Upper lobe of left lung (tissue), 6 donors: ENCODE measurements at regions not wholly inside any gene's neighbourhood (a gene's known extent, or its start where the extent isn't known, plus 50 kb on each side); places are given as distances from the start of the nearest gene placed in this dataset.
"Not testable (repeated sequence)": the region's sequence is repeated elsewhere in the genome, so short reads cannot be mapped to it uniquely, and the experiment has no call there.

Experiments
- ATAC-seq, 2 donors: fragments of 200-7000 bp; cut with Tn5 transposase; one replicate each; pipeline ENCODE4 v1.9.1; 2022; ENCODE audit warnings: mild to moderate bottlenecking in 2 of 2, moderate library complexity in 2 of 2; ENCODE audit not compliant: low FRiP score in 2 of 2
- DNase-seq, 2 donors: peaks; one replicate each; pipeline ENCODE4 v3.0.0-alpha.2; 2019 to 2020
- H3K27ac ChIP-seq, 4 donors: fragments of 200-600 bp; sonication (generic); one replicate each; pipeline ENCODE4 v1.5.1; 2016 to 2019
- H3K27me3 ChIP-seq, 4 donors: fragments of 200-600 bp; sonication (generic); one replicate each; pipeline ENCODE4 v1.5.1; 2017 to 2019
- H3K36me3 ChIP-seq, 4 donors: fragments of 200-600 bp; sonication (generic); one replicate each; pipeline ENCODE4 v1.5.1; 2016 to 2019
- H3K4me1 ChIP-seq, 4 donors: fragments of 200-600 bp; sonication (generic); one replicate each; pipeline ENCODE4 v1.5.1; 2018 to 2019
- H3K4me3 ChIP-seq, 4 donors: fragments of 200-600 bp; sonication (generic); one replicate each; pipeline ENCODE4 v1.5.1; 2017 to 2019; ENCODE audit warnings: mild to moderate bottlenecking in 2 of 4, moderate library complexity in 1 of 4
- H3K9me3 ChIP-seq, 4 donors: fragments of 200-600 bp; sonication (generic); one replicate each; pipeline ENCODE4 v1.5.1; 2018 to 2019
- CTCF ChIP-seq, 6 experiments: fragments of 450-650 bp in 4 of 6; fragments of 200-600 bp in 2 of 6; sonication (generic) in 2 of 6; IDR thresholded peaks; one replicate each; pipeline ENCODE4 v1.5.1; 2016 to 2019; ENCODE audit warnings: antibody characterized with exemption in 6 of 6
- EP300 ChIP-seq, 4 donors: sonication (generic); formaldehyde crosslinking; IDR thresholded peaks; one replicate each; pipeline ENCODE4 v1.5.1; 2017; ENCODE audit warnings: antibody characterized with exemption in 4 of 4, control low read depth in 2 of 4
- POLR2A ChIP-seq, 4 donors: fragments of 450-650 bp; IDR thresholded peaks; one replicate each; pipeline ENCODE4 v1.5.1; 2016 to 2017; ENCODE audit warnings: antibody characterized with exemption in 4 of 4, mild to moderate bottlenecking in 2 of 4
- POLR2AphosphoS5 ChIP-seq, 2 donors: sonication (generic); formaldehyde crosslinking; IDR thresholded peaks; one replicate each; pipeline ENCODE4 v1.5.1; 2017; ENCODE audit warnings: antibody characterized with exemption in 2 of 2
- WGBS, 2 donors: methylation state at CpG; one replicate each; pipeline ENCODE4 v1.1.5; 2017 to 2018; 5-methylcytosine and 5-hydroxymethylcytosine counted together
- donor health status: DM: no; HTN: no; CAD: no; lungs with moderate emphysema.
- donor health status: DM: no; HTN: yes; CAD: no; lungs with severe emphysema.

DNA sequence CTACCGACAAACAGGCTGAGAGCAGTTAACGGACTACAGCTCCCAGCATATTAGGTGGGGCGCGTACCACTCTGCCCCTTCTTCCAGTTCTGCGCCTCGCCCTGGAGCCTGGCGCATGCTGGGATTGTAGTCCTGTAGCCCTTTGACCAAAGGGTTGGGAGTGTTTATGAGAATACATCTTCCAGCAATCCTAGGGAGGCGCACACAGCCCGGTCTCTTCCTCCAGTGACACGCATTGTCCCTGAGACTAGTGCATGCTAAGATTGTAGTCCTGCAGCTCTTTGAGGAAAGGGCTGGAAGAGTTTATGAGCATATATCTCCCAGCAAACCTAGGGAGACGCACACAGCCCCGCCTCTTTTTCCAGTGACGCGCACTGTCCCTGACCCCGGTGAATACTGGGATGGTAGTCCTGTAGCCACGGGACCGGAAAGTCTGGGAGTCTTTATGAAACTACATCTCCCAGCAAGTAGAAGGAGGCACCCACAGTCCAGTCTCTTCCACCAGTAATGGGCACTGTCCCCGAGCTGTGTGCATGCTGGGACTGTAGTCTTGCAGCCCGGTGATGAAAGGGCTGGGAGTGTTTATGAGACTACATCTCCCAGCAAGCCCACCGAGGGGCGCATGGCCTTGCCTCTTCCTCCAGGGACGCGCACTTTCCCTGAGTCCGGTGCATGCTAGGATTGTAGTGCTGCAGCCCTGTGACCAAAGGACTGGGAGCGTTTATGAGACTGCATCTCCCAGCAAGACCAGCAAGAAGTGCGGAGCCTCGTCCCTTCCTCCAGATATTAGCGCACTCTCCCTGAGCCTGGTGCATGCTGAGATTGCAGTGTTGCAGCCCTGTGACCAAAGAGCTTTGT is 1812.2 kb upstream of the DEFB115 start:
- not testable (repeated sequence) for H3K9me3 ChIP-seq, H3K36me3 ChIP-seq, H3K27me3 ChIP-seq, H3K4me1 ChIP-seq
- DNase-seq: peak; percentile 20 to 70
- ATAC-seq: peak; percentile 98 to 99
- WGBS, 2 donors: 29 to 53% methylated on average over 14 to 28 of the region's 28 CpGs
- peak in 1 of 6 experiments; percentile 9 for TF ChIP-seq CTCF (IDR thresholded peaks at IDR 0.05)
- Histone ChIP-seq H3K27ac (peak overlapping the region in 1 of 4 donors; percentile 44), H3K4me3 (peak overlapping the region in 2 of 4 donors; percentile 10 to 49)

DNA sequence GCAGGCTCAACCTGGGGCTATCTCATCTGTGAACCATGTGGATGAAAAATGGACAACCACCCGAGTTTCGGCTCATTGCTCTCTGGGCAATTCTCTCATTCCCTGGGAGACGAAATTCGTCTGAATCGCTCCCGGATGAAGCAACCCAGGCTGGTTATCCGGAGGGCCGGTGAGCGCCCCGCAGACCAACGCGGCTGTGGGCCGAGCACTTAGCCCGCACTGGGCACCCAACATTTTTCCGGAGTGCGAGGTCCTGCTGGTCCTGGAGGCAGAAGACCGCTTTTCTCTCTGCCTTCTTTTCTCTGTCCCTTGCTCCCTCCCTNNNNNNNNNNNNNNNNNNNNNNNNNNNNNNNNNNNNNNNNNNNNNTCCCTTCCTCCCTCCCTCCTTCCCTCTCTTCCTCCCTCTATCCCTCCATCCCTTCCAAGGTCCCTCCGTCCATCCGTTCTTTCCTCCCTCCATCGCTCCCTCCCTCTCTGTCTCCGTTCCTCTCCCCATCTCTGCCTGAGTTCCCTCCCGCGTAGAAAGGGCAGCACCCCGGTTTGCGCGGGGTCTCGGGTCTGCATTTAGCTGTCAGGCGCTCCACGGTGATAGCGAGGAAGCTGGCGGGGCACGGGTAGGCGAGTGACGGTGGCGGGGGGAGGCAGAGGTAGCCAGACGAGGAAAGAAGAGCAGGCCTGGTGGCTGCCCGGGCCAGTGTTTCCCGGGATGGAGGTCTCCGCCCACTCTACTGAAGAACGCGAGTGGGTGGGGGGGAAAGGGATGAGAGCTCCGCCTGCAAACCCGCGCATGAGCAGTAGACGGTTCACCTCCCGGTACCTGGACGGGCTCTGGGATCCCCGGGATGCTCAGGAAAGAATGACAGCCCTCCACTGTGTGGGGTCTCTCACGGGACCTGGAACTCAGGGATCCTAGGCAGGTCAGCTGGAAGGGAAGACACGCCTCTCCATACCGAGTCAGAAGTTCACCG is 1809.7 kb upstream of the DEFB115 start:
- not testable (repeated sequence) for H3K27me3 ChIP-seq, ATAC-seq, H3K27ac ChIP-seq, H3K4me1 ChIP-seq, H3K36me3 ChIP-seq, H3K9me3 ChIP-seq
- DNase-seq: peak in 1 of 2 donors; percentile 61
- H3K4me3 ChIP-seq: peak overlapping the region in 1 of 4 donors; percentile 39
- WGBS, 2 donors: 44 to 66% methylated on average over 34 to 45 of the region's 52 CpGs

DNA sequence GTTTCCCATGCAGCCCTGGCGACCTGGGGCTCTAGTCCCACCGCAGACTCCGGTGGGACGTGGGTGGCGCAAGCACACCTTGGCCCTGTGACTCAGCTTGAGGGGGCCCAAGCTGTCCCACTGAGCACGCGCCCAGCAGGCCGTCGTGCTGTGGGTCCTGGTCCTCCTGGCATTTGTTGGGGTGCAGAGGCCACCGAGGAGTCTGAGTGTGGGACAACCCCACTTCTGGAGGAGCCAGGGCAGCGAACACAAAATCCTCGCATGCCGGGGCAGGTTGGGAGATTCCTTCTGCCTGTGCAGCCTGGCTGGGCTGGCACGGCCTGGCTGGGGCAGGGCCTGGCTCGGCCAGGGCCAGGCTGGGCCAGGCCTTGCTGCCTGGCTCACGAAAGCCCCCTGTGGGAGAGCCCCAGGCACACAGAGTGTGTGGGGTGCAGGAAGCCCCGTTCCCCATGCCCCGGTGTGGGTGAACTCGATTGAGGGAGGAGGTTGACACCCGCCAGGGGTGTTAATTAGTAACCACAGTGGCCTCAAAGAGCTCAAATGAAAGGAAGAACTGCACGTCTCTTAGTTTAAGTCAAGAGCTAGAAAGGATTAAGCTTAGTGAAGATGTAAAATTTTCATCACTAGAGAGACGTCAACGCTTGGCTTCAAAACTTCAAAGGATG is 1808.5 kb upstream of the DEFB115 start:
- Histone ChIP-seq H3K9me3 (peaks cover 0 to 3% (median 0%) of the 10 kb centered on the region in 4 donors), H3K4me1 (no peaks in the 10 kb centered on the region), H3K4me3 (peak overlapping the region in 1 of 4 donors; percentile 39), H3K36me3 (no peaks in the 10 kb centered on the region), H3K27ac (no peak overlapping the region), H3K27me3 (no peaks in the 10 kb centered on the region)
- 85 to 94% methylated on average over 7 to 23 of the region's 23 CpGs for WGBS, 2 donors
- ATAC-seq: no peak
- DNase-seq: peak in 1 of 2 donors; percentile 55
- TF ChIP-seq CTCF (IDR thresholded peaks at IDR 0.05): no peak

- H3K27me3 ChIP-seq: no peaks in the 10 kb centered on the region
- DNase-seq (no peak), ATAC-seq (peak in 1 of 2 donors; percentile 76)
- no peaks in the 10 kb centered on the region for H3K36me3 ChIP-seq
- peaks cover 0 to 3% (median 0%) of the 10 kb centered on the region in 4 donors for H3K9me3 ChIP-seq
- no peak overlapping the region for H3K4me3 ChIP-seq
- H3K27ac ChIP-seq: no peak overlapping the region
- WGBS, 2 donors: 71 to 75% methylated on average over 7 of the region's 8 CpGs
- TF ChIP-seq EP300 (IDR thresholded peaks at IDR 0.05) (no peak), POLR2A (IDR thresholded peaks at IDR 0.05) (no peak), POLR2AphosphoS5 (IDR thresholded peaks at IDR 0.05) (no peak), CTCF (IDR thresholded peaks at IDR 0.05) (no peak)
- no peaks in the 10 kb centered on the region for H3K4me1 ChIP-seq
Measured at GRCh38 chr20:29452186-29452585, 1805.3 kb upstream of the DEFB115 start.

GRCh38 chr20:29456987-29457693 is 1800.3 kb upstream of the DEFB115 start:
- peak; percentile 53 to 69 for ATAC-seq
- WGBS, 2 donors: 69 to 76% methylated on average over 7 of the region's 7 CpGs
- H3K27ac ChIP-seq, H3K9me3 ChIP-seq, H3K36me3 ChIP-seq, H3K4me3 ChIP-seq, DNase-seq, H3K27me3 ChIP-seq, H3K4me1 ChIP-seq: not testable (repeated sequence)
